GM10248 (cell line): ENCODE measurements at regions not wholly inside any gene's neighbourhood (a gene's known extent, or its start where the extent isn't known, plus 50 kb on each side); places are given as distances from the start of the nearest gene placed in this dataset.

Experiments
- CTCF ChIA-PET: fragments of 300-600 bp; sonication (Branson Sonifier 250); formaldehyde crosslinking; extraction: SDS; loops from one replicate; lab custom pipeline; 2021; ENCODE audit warnings: antibody characterized with exemption; lab: Yijun Ruan, JAX
- POLR2A ChIA-PET: fragments of 350-650 bp; sonication (Branson Sonifier 250); formaldehyde crosslinking; extraction: SDS; loops from one replicate; lab custom pipeline; 2020; ENCODE audit warnings: antibody characterized with exemption; lab: Yijun Ruan, JAX
- DNase-seq: peaks from one replicate; pipeline ENCODE4 v3.0.0; 2012; ENCODE audit errors: extremely low spot score
- CTCF ChIP-seq: IDR thresholded peaks from 2 replicates; pipeline ENCODE4 v1.5.1; 2012; ENCODE audit warnings: mild to moderate bottlenecking, low read depth; ENCODE audit errors: extremely low read depth, missing control alignments, control extremely low read depth

- no peak for DNase-seq
- ChIA-PET CTCF (interaction anchor here (1.1 kb wide), 1 partner anchor 248 kb away, joined by 3 read pairs; no protein-coding TSS in a partner anchor), POLR2A (no interaction called here)
- TF ChIP-seq CTCF, result no peak
These were observed 115.9 kb upstream of the EEPD1 start for GRCh38 chr7:36037121-36037662.

- no peak for TF ChIP-seq CTCF
- ChIA-PET POLR2A (no interaction called here), CTCF (interaction anchor here (1.2 kb wide), 1 partner anchor 17 kb away, joined by 4 read pairs; no protein-coding TSS in a partner anchor)
- no peak for DNase-seq
These were observed 114.9 kb upstream of the EEPD1 start for GRCh38 chr7:36038063-36038721.

GRCh38 chr7:36039243-36039642 lies 113.8 kb upstream of the EEPD1 start:
- ChIA-PET CTCF (interaction anchor here (1.2 to 1.4 kb wide), 2 partner anchors 12 to 16 kb away, joined by 4 to 7 read pairs; no protein-coding TSS in a partner anchor), POLR2A (no interaction called here)
- no peak for DNase-seq
- no peak for TF ChIP-seq CTCF

GRCh38 chr7:36039671-36040070 lies 113.4 kb upstream of the EEPD1 start:
- ChIA-PET CTCF (interaction anchor here (1.2 to 1.4 kb wide), 2 partner anchors 11 to 15 kb away, joined by 4 to 7 read pairs; no protein-coding TSS in a partner anchor), POLR2A (no interaction called here)
- no peak for DNase-seq
- TF ChIP-seq CTCF, result no peak

GRCh38 chr7:36040679-36041078 lies 112.4 kb upstream of the EEPD1 start:
- ChIA-PET POLR2A (no interaction called here), CTCF (interaction anchor here (1.4 to 2.3 kb wide), 2 partner anchors 10 to 15 kb away, joined by 6 to 7 read pairs; no protein-coding TSS in a partner anchor)
- no peak for DNase-seq
- TF ChIP-seq CTCF, result no peak

GRCh38 chr7:36044101-36044892 lies 108.8 kb upstream of the EEPD1 start:
- no peak for TF ChIP-seq CTCF
- CTCF ChIA-PET, result interaction anchor here (1.2 to 1.8 kb wide), 3 partner anchors 11 to 19 kb away, joined by 3 to 5 read pairs (median 5); no protein-coding TSS in a partner anchor
- no peak for DNase-seq
- POLR2A ChIA-PET, result no interaction called here
